ENCODE measurements at regions not wholly inside any gene's neighbourhood (a gene's known extent, or its start where the extent isn't known, plus 50 kb on each side); places are given as distances from the start of the nearest gene placed in this dataset.
A peak's percentile ranks its signal among the peaks of the same experiment; 100 is the strongest.

GRCh38 chr18:77366720-77367641, 117.3 kb downstream of the GALR1 start:
- no peak for DNase-seq (ENCODE audit: low read depth)
- H3K4me3 ChIP-seq (ENCODE audit: low read depth, low read length), result peak overlapping the region; percentile 25
- TF ChIP-seq CTCF (IDR thresholded peaks at IDR 0.05; ENCODE audit: low read depth, low read length, missing control alignments), result no peak
- in situ Hi-C loops (cut with HindIII; ENCODE audit: low sequenced_read_pairs), result no loop called here

GRCh38 chr18:77369644-77370043, 120.0 kb downstream of the GALR1 start:
- no peak for DNase-seq (ENCODE audit: low read depth)
- in situ Hi-C loops (cut with HindIII; ENCODE audit: low sequenced_read_pairs), result no loop called here
- H3K4me3 ChIP-seq (ENCODE audit: low read depth, low read length), result no peak overlapping the region
- no peak for TF ChIP-seq CTCF (IDR thresholded peaks at IDR 0.05; ENCODE audit: low read depth, low read length, missing control alignments)

- H3K4me3 ChIP-seq (ENCODE audit: low read depth, low read length), result no peak overlapping the region
- DNase-seq (ENCODE audit: low read depth), result no peak
- TF ChIP-seq CTCF (IDR thresholded peaks at IDR 0.05; ENCODE audit: low read depth, low read length, missing control alignments), result no peak
- in situ Hi-C loops (cut with HindIII; ENCODE audit: low sequenced_read_pairs), result no loop called here
Measured at GRCh38 chr18:77373730-77374445, 124.2 kb downstream of the GALR1 start.

- DNase-seq (ENCODE audit: low read depth), result no peak
- in situ Hi-C loops (cut with HindIII; ENCODE audit: low sequenced_read_pairs), result no loop called here
- no peak for TF ChIP-seq CTCF (IDR thresholded peaks at IDR 0.05; ENCODE audit: low read depth, low read length, missing control alignments)
- H3K4me3 ChIP-seq (ENCODE audit: low read depth, low read length), result no peak overlapping the region
Measured at GRCh38 chr18:77374446-77374805, 124.8 kb downstream of the GALR1 start.

GRCh38 chr18:77376043-77376732, 126.5 kb downstream of the GALR1 start:
- in situ Hi-C loops (cut with HindIII; ENCODE audit: low sequenced_read_pairs), result no loop called here
- no peak for TF ChIP-seq CTCF (IDR thresholded peaks at IDR 0.05; ENCODE audit: low read depth, low read length, missing control alignments)
- no peak overlapping the region for H3K4me3 ChIP-seq (ENCODE audit: low read depth, low read length)
- no peak for DNase-seq (ENCODE audit: low read depth)

- no peak for DNase-seq (ENCODE audit: low read depth)
- in situ Hi-C loops (cut with HindIII; ENCODE audit: low sequenced_read_pairs), result no loop called here
- no peak overlapping the region for H3K4me3 ChIP-seq (ENCODE audit: low read depth, low read length)
- no peak for TF ChIP-seq CTCF (IDR thresholded peaks at IDR 0.05; ENCODE audit: low read depth, low read length, missing control alignments)
Measured at GRCh38 chr18:77376733-77377094, 127.1 kb downstream of the GALR1 start.

All from astrocyte of the cerebellum (primary cell).